ENCODE measurements at regions not wholly inside any gene's neighbourhood (a gene's known extent, or its start where the extent isn't known, plus 50 kb on each side); places are given as distances from the start of the nearest gene placed in this dataset.

GRCh38 chr2:236823041-236823629, 253.5 kb downstream of the ACKR3 start:
- no peak for TF ChIP-seq EZH2 (IDR thresholded peaks at IDR 0.05)
- TF ChIP-seq POLR2AphosphoS5 (IDR thresholded peaks at IDR 0.05; ENCODE audit: borderline replicate concordance, low read depth, low read length) = no peak
